Erythroblast (primary cell): ENCODE measurements at regions not wholly inside any gene's neighbourhood (a gene's known extent, or its start where the extent isn't known, plus 50 kb on each side); places are given as distances from the start of the nearest gene placed in this dataset.

Experiments used
- GATA1 ChIP-seq: IDR thresholded peaks from 2 replicates; pipeline ENCODE4 v1.6.1; 2011; ENCODE audit warnings: low read depth, mild to moderate bottlenecking, control low read depth, low read length, moderate library complexity
- POLR2A ChIP-seq: IDR thresholded peaks from 2 replicates; pipeline ENCODE4 v1.6.1; 2011; ENCODE audit warnings: mild to moderate bottlenecking, low read length

- no peak for TF ChIP-seq POLR2A
- TF ChIP-seq GATA1, result no peak
These were observed 54.8 kb upstream of the TNKS2 start for GRCh38 chr10:91743465-91743864.
